GM12891 (cell line): ENCODE measurements at regions not wholly inside any gene's neighbourhood (a gene's known extent, or its start where the extent isn't known, plus 50 kb on each side); places are given as distances from the start of the nearest gene placed in this dataset.

Experiments
- POLR2A ChIP-seq: IDR thresholded peaks from 2 replicates; pipeline ENCODE4 v1.6.1; 2011; ENCODE audit warnings: low read depth, low read length, control low read depth
- POLR2AphosphoS5 ChIP-seq: IDR thresholded peaks from 2 replicates; pipeline ENCODE4 v1.6.1; 2011; ENCODE audit warnings: low read depth, low read length, control low read depth
- SPI1 ChIP-seq: IDR thresholded peaks from 2 replicates; pipeline ENCODE4 v1.6.1; 2011; ENCODE audit warnings: low read depth, low read length, control low read depth

DNA sequence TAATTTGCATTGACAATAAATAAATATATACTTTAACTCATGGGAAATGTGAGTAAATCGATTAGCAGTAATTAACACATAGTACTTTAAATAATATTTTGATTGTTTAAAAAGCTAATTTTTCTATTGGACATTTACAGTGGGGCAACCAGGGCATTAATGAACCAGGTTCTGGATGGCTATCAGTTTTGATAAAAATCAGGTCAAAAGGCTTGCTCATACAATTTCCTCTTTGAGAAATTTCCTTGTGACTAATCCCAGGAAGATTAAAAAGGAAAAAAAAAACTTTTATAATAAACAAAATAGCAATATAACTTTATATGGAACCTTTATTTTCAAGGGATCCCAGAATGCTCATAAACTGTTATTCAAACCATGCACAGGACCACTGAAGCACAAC is 497.2 kb upstream of the ZEB2 start:
- TF ChIP-seq POLR2A (no peak), SPI1 (no peak), POLR2AphosphoS5 (no peak)
